Dermis blood vessel endothelial cell (primary cell): ENCODE measurements at regions not wholly inside any gene's neighbourhood (a gene's known extent, or its start where the extent isn't known, plus 50 kb on each side); places are given as distances from the start of the nearest gene placed in this dataset.

Experiments used
- DNase-seq: peaks from one replicate; pipeline ENCODE4 v3.0.0; 2010

GRCh38 chr10:14468023-14468441, 137.3 kb upstream of the FRMD4A start:
- no peak for DNase-seq

GRCh38 chr10:14466257-14466656, 135.5 kb upstream of the FRMD4A start:
- DNase-seq = no peak

- no peak for DNase-seq
Observed at GRCh38 chr10:14460447-14460846, 129.7 kb upstream of the FRMD4A start.

- peak; percentile 82 for DNase-seq
Observed at GRCh38 chr10:14459665-14460064, 128.9 kb upstream of the FRMD4A start.

- no peak for DNase-seq
Observed at GRCh38 chr10:14456870-14457266, 126.1 kb upstream of the FRMD4A start.

- DNase-seq = no peak
Observed at GRCh38 chr10:14456218-14456869, 125.6 kb upstream of the FRMD4A start.

GRCh38 chr10:14454629-14455028, 123.9 kb upstream of the FRMD4A start:
- no peak for DNase-seq

- DNase-seq = no peak
Observed at GRCh38 chr10:14454206-14454605, 123.5 kb upstream of the FRMD4A start.

- no peak for DNase-seq
Observed at GRCh38 chr10:14453593-14453992, 122.9 kb upstream of the FRMD4A start.

GRCh38 chr10:14451341-14451740, 120.6 kb upstream of the FRMD4A start:
- DNase-seq = no peak

GRCh38 chr10:14450041-14450491, 119.3 kb upstream of the FRMD4A start:
- DNase-seq = no peak

GRCh38 chr10:14449293-14449815, 118.6 kb upstream of the FRMD4A start:
- no peak for DNase-seq

GRCh38 chr10:14448197-14448990, 117.7 kb upstream of the FRMD4A start:
- no peak for DNase-seq

- DNase-seq = no peak
Observed at GRCh38 chr10:14447094-14447839, 116.5 kb upstream of the FRMD4A start.

GRCh38 chr10:14439451-14440259, 108.9 kb upstream of the FRMD4A start:
- DNase-seq = no peak

- no peak for DNase-seq
Observed at GRCh38 chr10:14438576-14438975, 107.9 kb upstream of the FRMD4A start.

- no peak for DNase-seq
Observed at GRCh38 chr10:14438057-14438456, 107.3 kb upstream of the FRMD4A start.

GRCh38 chr10:14435976-14436632, 105.4 kb upstream of the FRMD4A start:
- DNase-seq = no peak

- no peak for DNase-seq
Observed at GRCh38 chr10:14433147-14433546, 102.4 kb upstream of the FRMD4A start.

GRCh38 chr10:14431868-14432267, 101.1 kb upstream of the FRMD4A start:
- DNase-seq = no peak

- DNase-seq = no peak
Observed at GRCh38 chr10:14429043-14429700, 98.4 kb upstream of the FRMD4A start.
